ENCODE measurements at regions not wholly inside any gene's neighbourhood (a gene's known extent, or its start where the extent isn't known, plus 50 kb on each side); places are given as distances from the start of the nearest gene placed in this dataset.
"Not testable (repeated sequence)": the region's sequence is repeated elsewhere in the genome, so short reads cannot be mapped to it uniquely, and the experiment has no call there.

DNA sequence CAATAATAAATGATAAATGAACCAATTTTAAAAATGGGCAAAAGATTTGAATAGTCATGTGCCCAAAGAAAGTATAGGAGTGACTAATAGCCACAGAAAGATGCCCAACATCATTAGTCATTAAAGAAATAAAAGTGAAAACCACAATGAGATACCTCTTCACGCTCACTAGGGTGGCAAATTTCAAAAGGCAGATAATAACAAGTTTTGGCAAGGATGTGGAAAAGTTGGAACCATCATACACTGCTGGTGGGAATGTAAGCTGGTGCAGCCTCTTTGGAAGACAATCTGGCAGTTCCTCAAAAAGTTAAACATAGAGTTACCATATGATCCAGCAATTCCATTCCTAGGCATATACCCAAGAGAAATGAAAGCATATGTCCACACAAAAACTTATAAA lies 1819.8 kb downstream of the MAT2B start:
- DNase-seq (ENCODE audit: low read depth in 1 of 2, low spot score in 1 of 2) = no peak

GRCh38 chr5:165327631-165328030 lies 1822.2 kb downstream of the MAT2B start:
- no peak for DNase-seq (ENCODE audit: low read depth in 1 of 2, low spot score in 1 of 2)

GRCh38 chr5:165328846-165329245 lies 1823.4 kb downstream of the MAT2B start:
- DNase-seq (ENCODE audit: low read depth in 1 of 2, low spot score in 1 of 2) = no peak

DNA sequence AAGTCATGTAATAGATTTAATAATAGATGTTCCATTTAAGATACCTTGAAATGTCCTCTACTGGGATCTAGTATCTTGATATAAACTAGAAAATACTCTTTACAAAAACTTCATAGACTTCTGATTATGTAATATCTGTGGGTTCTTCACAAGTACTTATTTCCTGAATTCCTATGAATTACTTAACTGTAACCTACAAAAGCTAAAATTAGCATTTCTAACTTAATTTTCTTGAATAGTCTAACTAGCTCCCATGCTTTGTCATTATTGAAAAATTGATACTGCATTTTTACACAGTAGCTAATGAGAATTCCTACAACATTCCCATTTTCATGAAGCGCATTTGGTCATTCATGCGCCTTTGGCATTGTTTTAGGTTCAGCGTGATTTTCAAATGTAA lies 1828.2 kb downstream of the MAT2B start:
- DNase-seq (ENCODE audit: low read depth in 1 of 2, low spot score in 1 of 2) = no peak

GRCh38 chr5:165334201-165334600 lies 1828.8 kb downstream of the MAT2B start:
- DNase-seq (ENCODE audit: low read depth in 1 of 2, low spot score in 1 of 2) = no peak

DNA sequence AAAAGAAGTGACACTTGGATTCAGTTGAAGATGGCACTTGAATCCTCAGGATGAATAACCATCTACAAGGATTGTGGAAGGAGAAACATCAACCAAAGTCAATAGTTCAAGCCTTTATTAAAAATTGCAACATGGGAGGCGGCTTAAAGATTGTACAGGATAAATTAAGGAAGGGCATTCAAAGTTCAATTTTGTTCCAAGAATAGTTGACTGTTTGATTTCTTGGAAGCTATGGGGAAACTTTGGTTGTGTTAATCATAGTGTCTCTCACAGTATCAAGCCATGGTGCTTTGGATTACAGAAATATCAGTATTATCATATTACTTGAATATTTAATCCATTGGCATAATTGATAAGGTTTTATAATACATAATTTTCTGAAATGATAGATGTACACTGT lies 1844.3 kb downstream of the MAT2B start:
- no peak for DNase-seq (ENCODE audit: low read depth in 1 of 2, low spot score in 1 of 2)

GRCh38 chr5:165351342-165351741 lies 1845.9 kb downstream of the MAT2B start:
- no peak for DNase-seq (ENCODE audit: low read depth in 1 of 2, low spot score in 1 of 2)

- no peak for DNase-seq (ENCODE audit: low read depth in 1 of 2, low spot score in 1 of 2)
Measured at GRCh38 chr5:165360366-165360765, 1854.9 kb downstream of the MAT2B start.

- no peak for DNase-seq (ENCODE audit: low read depth in 1 of 2, low spot score in 1 of 2)
Measured at GRCh38 chr5:165360784-165361542, 1855.5 kb downstream of the MAT2B start.

DNA sequence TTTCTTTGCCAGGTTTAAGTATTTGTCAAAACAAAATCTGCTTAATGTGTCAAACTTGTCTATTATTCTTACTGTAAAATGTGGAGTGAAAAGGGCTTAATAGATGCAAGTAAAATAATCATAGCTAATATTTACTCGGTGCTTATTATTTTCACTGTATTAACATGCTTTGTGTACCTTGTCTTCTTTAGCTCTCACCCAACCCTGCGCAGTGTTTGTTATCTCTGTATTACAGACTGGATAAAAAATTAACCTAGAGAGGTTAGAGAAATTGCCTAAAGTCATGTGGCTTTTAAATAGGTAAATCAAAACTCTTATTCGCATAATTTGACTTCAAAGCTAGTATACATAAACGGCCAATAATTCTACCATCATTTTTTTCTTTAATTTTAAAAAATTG lies 1864.8 kb downstream of the MAT2B start:
- no peak for DNase-seq (ENCODE audit: low read depth in 1 of 2, low spot score in 1 of 2)

DNA sequence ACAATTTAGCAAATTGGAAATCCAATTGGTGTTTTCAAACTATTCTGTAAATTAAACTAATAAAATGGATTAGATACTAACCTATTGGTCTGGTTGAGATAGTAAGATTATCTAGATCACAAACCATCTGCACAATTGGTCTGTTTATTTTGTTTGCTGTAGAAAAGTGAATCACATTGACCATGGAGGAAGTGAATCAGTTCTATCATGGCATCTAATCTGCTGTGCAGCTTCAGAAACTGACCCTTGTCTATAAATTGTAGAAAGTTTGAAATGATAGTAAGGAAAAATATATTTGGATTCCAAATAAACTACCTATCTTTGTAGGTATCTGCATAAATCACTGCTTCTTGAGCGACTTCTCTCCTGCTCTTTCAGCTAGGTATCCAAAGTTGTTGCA lies 1865.4 kb downstream of the MAT2B start:
- DNase-seq (ENCODE audit: low read depth in 1 of 2, low spot score in 1 of 2) = no peak

GRCh38 chr5:165375201-165375600 lies 1869.8 kb downstream of the MAT2B start:
- DNase-seq (ENCODE audit: low read depth in 1 of 2, low spot score in 1 of 2) = no peak

DNA sequence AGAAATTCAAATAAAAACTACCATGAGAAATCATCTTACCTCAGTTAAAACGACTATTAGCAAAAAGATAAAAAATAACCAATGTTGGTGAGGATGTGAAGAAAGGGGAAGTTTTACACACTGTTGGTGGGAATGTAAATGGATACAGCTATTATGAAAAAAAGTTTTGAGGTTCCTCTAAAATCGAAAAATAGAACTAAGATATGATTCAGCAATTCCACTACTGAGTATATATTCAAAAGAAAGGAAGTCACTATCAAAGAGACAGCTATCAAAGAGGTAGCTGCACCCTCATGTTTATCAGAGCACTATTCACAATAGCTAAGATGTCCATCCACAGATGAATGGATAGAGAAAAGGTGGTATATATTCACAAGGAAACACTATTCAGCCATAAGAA lies 1888.4 kb downstream of the MAT2B start:
- no peak for DNase-seq (ENCODE audit: low read depth in 1 of 2, low spot score in 1 of 2)

DNA sequence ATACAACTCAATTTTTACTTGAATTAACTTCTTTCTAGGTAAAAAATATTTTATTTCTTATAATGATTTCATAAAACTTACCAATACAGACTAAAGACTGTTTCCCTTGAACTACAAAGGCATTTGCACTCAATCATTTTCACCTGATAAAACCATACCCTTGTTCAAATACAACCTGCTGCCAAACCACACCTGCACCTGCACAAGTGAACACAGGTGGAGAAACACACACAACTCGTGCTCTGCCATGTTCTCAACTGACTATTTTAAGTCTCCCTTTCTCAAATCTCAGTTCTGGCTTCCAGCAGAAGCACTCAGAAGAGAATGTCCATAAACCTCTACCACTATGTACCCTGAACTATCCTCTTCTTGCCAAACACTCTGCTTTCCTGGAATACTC lies 1892.1 kb downstream of the MAT2B start:
- DNase-seq (ENCODE audit: low read depth in 1 of 2, low spot score in 1 of 2) = no peak

DNA sequence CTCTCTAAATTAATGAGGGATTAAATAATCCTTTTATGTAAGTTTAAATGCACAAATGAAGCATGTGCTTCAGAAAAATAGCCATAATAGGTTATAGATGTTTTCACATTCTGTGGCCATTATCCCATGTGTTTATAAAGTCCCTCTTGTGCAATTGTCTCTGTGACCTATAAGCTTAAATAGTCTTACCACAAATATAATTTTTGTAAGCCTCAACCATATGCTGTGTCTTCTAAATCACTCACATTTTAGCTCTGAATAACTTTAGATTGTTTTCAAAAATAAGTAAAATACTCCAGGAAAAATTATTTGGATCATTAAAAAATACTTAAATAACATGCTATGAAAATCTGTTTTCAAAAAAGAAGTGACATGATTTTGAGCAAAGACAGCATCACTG lies 1894.7 kb downstream of the MAT2B start:
- no peak for DNase-seq (ENCODE audit: low read depth in 1 of 2, low spot score in 1 of 2)

DNA sequence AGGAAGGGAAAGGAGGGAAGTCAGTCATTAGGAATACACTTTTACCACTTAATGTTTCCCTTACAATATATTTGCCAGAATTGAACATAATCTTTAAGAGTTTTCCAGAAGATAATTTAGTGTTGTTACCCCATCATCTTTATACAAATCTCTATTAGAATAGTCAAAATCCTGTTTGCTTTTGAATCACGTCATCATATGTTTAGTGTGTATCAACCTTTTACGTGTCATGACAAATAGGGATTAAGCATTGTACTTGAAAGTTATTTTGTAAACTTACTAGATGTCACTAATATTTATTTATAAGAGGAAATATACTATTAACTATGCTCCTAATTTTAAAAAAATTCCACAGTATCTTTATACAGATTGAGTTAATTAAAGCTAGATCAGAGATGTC lies 1899.5 kb downstream of the MAT2B start:
- DNase-seq (ENCODE audit: low read depth in 1 of 2, low spot score in 1 of 2) = no peak

- DNase-seq (ENCODE audit: low read depth in 1 of 2, low spot score in 1 of 2) = no peak
Measured at GRCh38 chr5:165405340-165405739, 1899.9 kb downstream of the MAT2B start.

DNA sequence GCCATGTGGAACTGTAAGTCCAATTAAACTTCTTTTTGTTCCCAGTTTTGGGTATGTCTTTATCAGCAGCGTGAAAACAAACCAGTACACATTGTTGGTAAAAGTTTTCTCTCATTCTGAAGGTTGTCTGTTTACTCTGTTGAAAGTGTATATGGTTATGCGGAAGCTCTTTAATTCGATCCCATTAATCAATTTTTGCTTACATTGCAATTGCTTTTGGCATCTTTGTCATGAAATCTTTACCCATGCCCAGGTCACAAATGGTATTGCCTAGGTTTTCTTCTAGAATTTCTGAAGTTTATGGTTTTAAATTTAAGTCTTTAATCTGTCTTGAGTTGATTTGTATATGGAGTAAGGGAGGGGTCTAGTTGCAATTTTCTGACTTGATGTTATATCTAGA lies 1901.9 kb downstream of the MAT2B start:
- DNase-seq (ENCODE audit: low read depth in 1 of 2, low spot score in 1 of 2) = no peak

- no peak for DNase-seq (ENCODE audit: low read depth in 1 of 2, low spot score in 1 of 2)
Measured at GRCh38 chr5:165410476-165410875, 1905.1 kb downstream of the MAT2B start.

GRCh38 chr5:165411532-165411931 lies 1906.1 kb downstream of the MAT2B start:
- DNase-seq (ENCODE audit: low read depth in 1 of 2, low spot score in 1 of 2) = not testable (repeated sequence)

- DNase-seq (ENCODE audit: low read depth in 1 of 2, low spot score in 1 of 2) = no peak
Measured at GRCh38 chr5:165420493-165420892, 1915.1 kb downstream of the MAT2B start.

DNA sequence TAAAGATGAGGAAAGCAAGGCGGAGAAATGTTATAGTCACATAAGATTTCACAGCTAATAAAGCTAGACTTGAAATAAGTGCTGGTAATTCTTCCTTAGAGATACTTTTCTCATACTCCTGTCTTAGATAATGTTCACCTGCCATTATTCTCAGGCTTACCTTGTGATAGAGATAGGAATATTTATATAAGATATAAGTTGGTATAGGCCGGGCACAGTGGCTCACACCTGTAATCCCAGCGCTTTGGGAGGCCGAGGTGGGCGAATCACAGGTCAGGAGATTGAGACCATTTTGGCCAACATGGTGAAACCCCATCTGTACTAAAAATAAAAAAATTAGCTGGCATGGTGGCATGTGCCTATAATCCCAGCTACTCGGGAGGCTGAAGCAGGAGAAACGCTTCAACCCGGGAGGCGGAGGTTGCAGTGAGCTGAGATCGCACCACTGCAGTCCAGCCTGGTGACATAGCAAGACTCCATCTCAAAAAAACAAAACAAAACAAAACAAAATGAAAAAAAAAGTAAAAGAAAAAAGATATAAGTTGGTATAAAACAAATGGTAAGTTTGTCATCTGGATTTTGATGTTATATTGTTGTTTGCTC lies 1918.4 kb downstream of the MAT2B start:
- no peak for DNase-seq (ENCODE audit: low read depth in 1 of 2, low spot score in 1 of 2)

DNA sequence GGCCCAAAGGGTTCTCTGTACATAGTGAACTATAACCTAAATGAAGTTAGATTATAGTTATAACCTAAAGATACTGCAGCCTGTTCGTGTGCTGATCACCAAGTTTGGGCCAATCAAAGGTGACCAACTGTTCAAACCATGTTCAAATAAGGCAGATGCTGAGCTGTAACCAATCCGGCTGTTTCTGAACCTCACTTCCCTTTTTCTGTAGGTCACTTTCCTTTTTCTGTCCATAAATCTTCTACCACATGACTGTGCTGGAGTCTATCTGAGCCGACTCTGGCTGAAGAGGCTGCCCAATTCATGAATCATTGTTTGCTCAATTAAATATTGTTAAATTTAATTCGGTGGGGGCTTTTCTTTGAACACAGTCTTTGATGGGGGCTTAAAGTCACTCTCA lies 1920.2 kb downstream of the MAT2B start:
- no peak for DNase-seq (ENCODE audit: low read depth in 1 of 2, low spot score in 1 of 2)
